GM12875 (cell line): ENCODE measurements at regions not wholly inside any gene's neighbourhood (a gene's known extent, or its start where the extent isn't known, plus 50 kb on each side); places are given as distances from the start of the nearest gene placed in this dataset.

Source experiments
- H3K4me3 ChIP-seq: one replicate; pipeline ENCODE4 v1.5.1; 2011; ENCODE audit warnings: low read depth, low read length, control low read depth
- CTCF ChIP-seq: IDR thresholded peaks from 2 replicates; pipeline ENCODE4 v1.5.1; 2011; ENCODE audit warnings: low read depth, mild to moderate bottlenecking, control low read depth, inconsistent platforms, low read length, moderate library complexity, borderline replicate concordance; ENCODE audit not compliant: insufficient read depth

- no peak overlapping the region for H3K4me3 ChIP-seq
- TF ChIP-seq CTCF = no peak
Measured at GRCh38 chr6:105783333-105783935, 302.7 kb upstream of the PRDM1 start.

GRCh38 chr6:105781915-105782314 lies 304.2 kb upstream of the PRDM1 start:
- H3K4me3 ChIP-seq = no peak overlapping the region
- TF ChIP-seq CTCF = no peak

GRCh38 chr6:105781248-105781647 lies 304.9 kb upstream of the PRDM1 start:
- TF ChIP-seq CTCF = no peak
- H3K4me3 ChIP-seq = no peak overlapping the region

GRCh38 chr6:105780146-105780860 lies 305.8 kb upstream of the PRDM1 start:
- TF ChIP-seq CTCF = no peak
- no peak overlapping the region for H3K4me3 ChIP-seq

- H3K4me3 ChIP-seq = no peak overlapping the region
- TF ChIP-seq CTCF = no peak
Measured at GRCh38 chr6:105779110-105779509, 307.0 kb upstream of the PRDM1 start.

GRCh38 chr6:105775095-105775494 lies 311.0 kb upstream of the PRDM1 start:
- no peak overlapping the region for H3K4me3 ChIP-seq
- no peak for TF ChIP-seq CTCF

- no peak overlapping the region for H3K4me3 ChIP-seq
- no peak for TF ChIP-seq CTCF
Measured at GRCh38 chr6:105774247-105774646, 311.9 kb upstream of the PRDM1 start.
